ENCODE measurements at regions not wholly inside any gene's neighbourhood (a gene's known extent, or its start where the extent isn't known, plus 50 kb on each side); places are given as distances from the start of the nearest gene placed in this dataset.
A peak's percentile ranks its signal among the peaks of the same experiment; 100 is the strongest.
"Not testable (repeated sequence)": the region's sequence is repeated elsewhere in the genome, so short reads cannot be mapped to it uniquely, and the experiment has no call there.

- DNase-seq (ENCODE audit: low read depth), result no peak
These were observed 166.2 kb upstream of the MSX2 start for GRCh38 chr5:174558190-174558589.

GRCh38 chr5:174559141-174559540, 165.2 kb upstream of the MSX2 start:
- no peak for DNase-seq (ENCODE audit: low read depth)

GRCh38 chr5:174559566-174560090, 164.8 kb upstream of the MSX2 start:
- DNase-seq (ENCODE audit: low read depth), result no peak

GRCh38 chr5:174560861-174561260, 163.5 kb upstream of the MSX2 start:
- no peak for DNase-seq (ENCODE audit: low read depth)

- DNase-seq (ENCODE audit: low read depth), result not testable (repeated sequence)
These were observed 161.3 kb upstream of the MSX2 start for GRCh38 chr5:174563040-174563439.

GRCh38 chr5:174563899-174564298, 160.5 kb upstream of the MSX2 start:
- DNase-seq (ENCODE audit: low read depth), result no peak

- DNase-seq (ENCODE audit: low read depth), result no peak
These were observed 156.8 kb upstream of the MSX2 start for GRCh38 chr5:174567506-174568141.

DNA sequence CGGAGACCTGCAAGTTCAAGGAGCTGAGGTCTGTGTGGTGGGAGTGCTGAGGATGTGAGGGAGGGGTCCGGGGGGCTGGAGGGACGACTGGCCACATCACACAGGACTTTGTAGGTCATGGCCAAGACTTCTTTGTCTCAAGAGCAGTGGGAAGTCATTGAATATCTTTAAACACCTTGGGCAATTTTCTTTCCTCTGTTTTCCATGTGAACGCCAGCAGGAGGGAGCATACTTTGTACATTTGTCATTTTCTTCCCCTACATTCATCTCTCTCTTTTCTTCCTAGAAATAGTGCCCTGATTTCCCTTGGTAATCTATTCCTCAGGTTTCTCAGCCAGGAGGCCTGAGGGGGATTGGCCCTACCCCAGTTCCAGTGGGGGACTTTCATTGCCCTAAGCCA, 153.7 kb upstream of the MSX2 start:
- no peak for DNase-seq (ENCODE audit: low read depth)

GRCh38 chr5:174571662-174572397, 152.6 kb upstream of the MSX2 start:
- peak; percentile 92 for DNase-seq (ENCODE audit: low read depth)

- DNase-seq (ENCODE audit: low read depth), result no peak
These were observed 151.8 kb upstream of the MSX2 start for GRCh38 chr5:174572591-174572990.

DNA sequence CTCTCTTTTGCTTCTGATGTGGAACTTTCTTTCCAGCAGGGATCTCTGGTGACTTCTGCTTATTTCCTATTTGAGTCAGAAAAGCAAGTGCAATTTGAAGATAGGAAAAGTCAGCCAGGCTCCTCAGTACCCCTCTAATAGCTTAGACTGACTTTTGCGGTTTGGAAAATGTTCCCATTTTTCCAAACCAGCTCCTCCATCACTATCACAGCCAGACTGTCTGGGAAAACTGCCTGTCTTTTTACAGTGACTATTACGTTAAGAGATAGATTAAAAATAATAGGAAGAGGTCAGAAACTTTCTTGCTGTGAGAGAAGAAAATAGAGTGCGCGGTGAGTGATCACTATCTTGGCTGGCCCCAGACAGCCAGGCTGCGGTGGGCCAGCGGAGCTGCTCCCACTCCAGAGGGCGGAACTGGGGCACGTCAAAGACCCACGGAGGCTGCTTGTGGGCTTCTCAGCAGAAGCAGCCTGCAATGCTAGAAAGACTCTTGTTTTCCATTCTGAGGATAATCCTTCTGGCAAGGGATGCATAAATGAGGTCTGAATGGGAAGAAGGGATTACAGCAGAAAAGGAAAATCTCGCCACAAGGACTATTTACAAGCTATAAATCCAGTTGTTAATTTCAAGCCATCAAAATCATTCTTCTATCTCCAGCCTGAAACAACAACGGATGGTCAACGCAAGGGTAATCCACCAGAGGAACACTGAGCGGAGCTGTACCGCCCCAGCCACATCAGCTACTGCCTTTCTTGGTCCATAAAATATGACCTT, 151.0 kb upstream of the MSX2 start:
- DNase-seq (ENCODE audit: low read depth), result no peak

DNA sequence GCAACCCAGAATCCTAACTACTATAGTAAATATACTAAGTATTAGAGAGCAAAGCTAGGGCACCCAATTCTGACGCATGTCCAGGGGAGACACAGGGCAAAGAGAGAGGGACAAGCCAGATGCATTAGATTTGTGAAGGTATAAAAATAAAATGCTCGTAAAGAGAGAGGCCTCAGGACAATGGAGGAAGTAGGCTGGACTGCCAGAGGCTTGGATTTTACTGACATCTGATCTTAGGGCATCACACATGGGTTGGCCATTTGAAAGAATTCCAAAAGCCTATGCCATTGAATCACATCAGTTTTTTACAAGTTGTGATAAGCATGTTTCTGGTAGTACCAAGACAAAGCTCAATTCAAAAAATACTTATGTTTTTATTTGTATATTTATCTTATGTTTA, 149.3 kb upstream of the MSX2 start:
- no peak for DNase-seq (ENCODE audit: low read depth)

DNA sequence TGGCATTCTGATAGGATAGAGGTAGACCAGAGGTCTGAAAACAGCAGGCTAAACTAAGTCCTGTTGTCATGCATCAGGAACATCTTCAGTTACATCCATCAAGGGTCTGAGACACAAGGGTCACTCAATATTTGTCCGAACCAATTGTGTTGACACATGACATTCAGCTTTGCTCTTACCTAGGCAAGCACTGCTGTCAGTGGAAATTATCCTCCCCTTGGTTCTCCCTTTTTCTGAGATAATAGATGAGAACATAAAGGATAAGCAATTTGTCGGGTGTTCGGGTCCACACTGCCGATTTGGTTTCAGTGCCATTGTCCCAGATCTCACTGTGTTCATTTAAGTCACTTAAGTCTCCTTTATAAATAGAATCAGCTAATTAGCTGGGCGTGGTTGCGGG, 148.3 kb upstream of the MSX2 start:
- DNase-seq (ENCODE audit: low read depth), result no peak

- no peak for DNase-seq (ENCODE audit: low read depth)
These were observed 142.9 kb upstream of the MSX2 start for GRCh38 chr5:174581479-174581878.

- DNase-seq (ENCODE audit: low read depth), result no peak
These were observed 142.5 kb upstream of the MSX2 start for GRCh38 chr5:174581894-174582293.

DNA sequence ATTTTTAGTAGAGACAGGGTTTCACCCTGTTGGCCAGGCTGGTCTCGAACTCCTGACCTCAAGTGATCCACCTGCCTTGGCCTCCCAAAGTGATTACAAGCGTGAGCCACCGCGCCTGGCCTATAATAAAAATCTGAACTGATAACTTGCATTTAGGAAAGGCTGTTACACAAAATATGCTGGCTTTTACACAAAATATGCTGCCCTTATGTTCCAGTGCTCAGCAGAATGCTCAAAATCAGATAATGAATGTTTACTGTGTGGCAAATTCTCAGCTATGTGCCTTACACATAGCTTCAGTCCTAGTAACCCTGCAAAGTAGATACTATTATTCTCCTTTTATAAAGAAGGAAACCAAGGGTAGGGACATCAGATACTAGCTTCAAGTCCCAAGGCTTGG, 141.3 kb upstream of the MSX2 start:
- no peak for DNase-seq (ENCODE audit: low read depth)

DNA sequence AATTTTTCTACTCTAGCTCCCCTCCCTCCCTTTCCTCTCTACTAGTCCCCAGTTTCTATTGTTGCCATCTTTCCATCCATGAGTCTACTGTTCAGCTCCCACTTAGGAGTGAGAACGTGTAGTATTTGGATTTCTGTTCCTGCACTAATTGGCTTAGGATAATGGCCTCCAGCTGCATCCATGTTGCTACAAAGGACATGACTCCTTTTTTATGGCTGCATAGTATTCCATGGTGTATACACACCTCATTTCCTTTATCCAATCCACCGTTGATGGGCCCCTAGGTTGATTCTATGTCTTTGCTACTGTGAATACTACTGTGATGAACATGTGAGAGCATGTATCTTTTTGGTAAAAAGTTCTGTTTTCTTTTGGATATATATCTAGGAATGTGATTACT, 138.9 kb upstream of the MSX2 start:
- no peak for DNase-seq (ENCODE audit: low read depth)

GRCh38 chr5:174586163-174586562, 138.2 kb upstream of the MSX2 start:
- not testable (repeated sequence) for DNase-seq (ENCODE audit: low read depth)

GRCh38 chr5:174589011-174589410, 135.4 kb upstream of the MSX2 start:
- no peak for DNase-seq (ENCODE audit: low read depth)

- DNase-seq (ENCODE audit: low read depth), result no peak
These were observed 134.8 kb upstream of the MSX2 start for GRCh38 chr5:174589599-174589998.

DNA sequence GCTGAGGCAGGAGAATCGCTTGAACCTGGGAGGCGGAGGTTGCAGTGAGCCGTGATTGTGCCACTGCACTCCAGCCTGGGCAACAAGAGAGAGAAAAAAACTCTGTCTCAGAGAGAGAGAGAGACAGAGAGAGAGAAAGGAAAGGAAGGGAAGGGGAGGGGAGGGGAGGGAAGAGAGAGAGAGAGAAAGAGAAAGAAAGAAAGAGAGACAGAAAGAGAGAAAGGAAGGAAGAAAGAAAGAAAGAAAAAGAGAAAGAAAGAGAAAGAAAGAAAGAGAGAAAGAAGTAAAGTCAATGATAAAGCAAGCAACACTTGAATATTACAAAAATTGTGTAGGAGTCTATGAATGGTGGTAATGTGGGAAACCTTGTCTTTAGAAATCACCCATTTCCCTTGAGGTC, 133.6 kb upstream of the MSX2 start:
- DNase-seq (ENCODE audit: low read depth), result no peak

DNA sequence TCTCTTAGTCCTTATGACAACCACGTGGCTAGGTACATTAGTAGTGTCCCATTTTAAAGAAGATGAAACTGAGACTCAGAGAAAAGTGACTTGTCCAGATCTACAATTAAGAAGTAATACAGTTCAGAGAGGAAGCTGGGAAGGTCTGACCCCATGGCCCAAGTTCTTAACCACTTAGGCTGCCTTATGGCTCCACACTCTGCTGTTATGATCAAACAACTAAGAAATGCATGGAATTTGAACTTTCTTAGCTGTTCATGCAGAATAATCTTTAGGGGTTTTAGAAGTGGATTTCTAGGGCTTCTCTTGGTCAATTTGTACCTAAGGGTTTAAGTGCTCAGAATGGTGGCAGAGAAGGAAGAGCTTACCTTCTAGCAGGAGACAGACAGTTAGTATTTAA, 128.0 kb upstream of the MSX2 start:
- no peak for DNase-seq (ENCODE audit: low read depth)

DNA sequence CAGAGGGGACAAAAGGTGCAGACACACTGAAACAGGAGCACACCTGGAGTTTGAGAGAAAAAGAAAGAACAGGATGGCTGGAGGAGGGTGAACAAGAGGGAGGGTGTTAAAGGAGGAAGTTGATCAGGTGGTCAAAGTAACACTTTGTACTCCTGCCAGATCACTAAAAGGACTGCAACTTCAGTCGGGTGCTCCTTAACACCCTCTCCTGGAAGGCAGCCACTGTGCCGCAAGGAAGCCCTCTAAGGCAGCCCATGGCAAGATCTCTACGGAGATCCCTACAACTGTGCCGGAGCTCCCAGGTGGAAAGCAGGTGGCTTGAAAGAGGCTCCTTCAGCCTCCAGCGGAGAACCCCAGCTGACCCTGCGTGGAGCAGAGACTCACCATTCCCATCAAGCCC, 124.4 kb upstream of the MSX2 start:
- no peak for DNase-seq (ENCODE audit: low read depth)

Data from stromal cell of bone marrow (primary cell).